HEK293 (cell line): ENCODE measurements at regions not wholly inside any gene's neighbourhood (a gene's known extent, or its start where the extent isn't known, plus 50 kb on each side); places are given as distances from the start of the nearest gene placed in this dataset.
"Not testable (repeated sequence)": the region's sequence is repeated elsewhere in the genome, so short reads cannot be mapped to it uniquely, and the experiment has no call there.

Source experiments
- CTCF ChIA-PET: fragments of 350-600 bp; formaldehyde crosslinking; extraction: SDS; loops from one replicate; lab custom pipeline; 2021; ENCODE audit warnings: antibody characterized with exemption; lab: Yijun Ruan, JAX
- POLR2A ChIA-PET: fragments of 300-600 bp; formaldehyde crosslinking; extraction: SDS; loops from one replicate; lab custom pipeline; 2020; ENCODE audit warnings: antibody characterized with exemption, inconsistent platforms; lab: Yijun Ruan, JAX
- H3K27ac ChIP-seq: fragments of 200-500 bp; sonication (Bioruptor generic); 2 replicates; pipeline ENCODE4 v1.5.1; 2014; ENCODE audit warnings: low read depth, low read length, control low read depth, inconsistent platforms; ENCODE audit errors: extremely low read depth
- H3K36me3 ChIP-seq, 2 experiments: fragments of 200-500 bp in 1 of 2; sonication (Bioruptor generic) in 1 of 2; 1 replicate in 1 of 2; 2 replicates in 1 of 2; pipeline ENCODE4 v1.5.1; 2014 to 2017; ENCODE audit warnings: inconsistent platforms in 2 of 2, low read length in 2 of 2; ENCODE audit not compliant: control insufficient read depth in 2 of 2, insufficient read depth in 1 of 2
- H3K4me1 ChIP-seq: fragments of 200-500 bp; sonication (Bioruptor generic); 2 replicates; pipeline ENCODE4 v1.5.1; 2014; ENCODE audit warnings: mild to moderate bottlenecking, low read length, inconsistent platforms; ENCODE audit not compliant: control insufficient read depth, insufficient read depth
- H3K4me3 ChIP-seq: 2 replicates; pipeline ENCODE4 v1.5.1; 2011; ENCODE audit warnings: low read depth, mild to moderate bottlenecking, control low read depth, low read length, moderate library complexity
- H3K9me3 ChIP-seq: fragments of 200-500 bp; sonication (Bioruptor generic); 2 replicates; pipeline ENCODE4 v1.5.1; 2014; ENCODE audit warnings: low read depth, low read length, inconsistent platforms; ENCODE audit not compliant: control insufficient read depth, insufficient read depth
- GFI1B ChIP-seq: fragments of 450-650 bp; formaldehyde crosslinking; IDR thresholded peaks from 2 replicates; pipeline ENCODE4 v1.5.1; 2016; ENCODE audit warnings: missing biosample characterization, missing genetic modification characterization
- GLI4 ChIP-seq: fragments of 450-650 bp; formaldehyde crosslinking; IDR thresholded peaks from 2 replicates; pipeline ENCODE4 v1.5.1; 2016; ENCODE audit warnings: missing biosample characterization, missing genetic modification characterization
- ZBTB21 ChIP-seq: fragments of 450-650 bp; formaldehyde crosslinking; IDR thresholded peaks from 2 replicates; pipeline ENCODE4 v1.5.1; 2017; ENCODE audit warnings: missing biosample characterization, missing genetic modification characterization
- ZBTB48 ChIP-seq: fragments of 450-650 bp; formaldehyde crosslinking; IDR thresholded peaks from 2 replicates; pipeline ENCODE4 v1.5.1; 2016; ENCODE audit warnings: missing biosample characterization, missing genetic modification characterization
- ZFP3 ChIP-seq: fragments of 450-650 bp; formaldehyde crosslinking; IDR thresholded peaks from 2 replicates; pipeline ENCODE4 v1.5.1; 2016; ENCODE audit warnings: low read depth, missing biosample characterization, missing genetic modification characterization
- ZNF146 ChIP-seq: fragments of 450-650 bp; formaldehyde crosslinking; IDR thresholded peaks from 2 replicates; pipeline ENCODE4 v1.5.1; 2016; ENCODE audit warnings: missing biosample characterization, missing genetic modification characterization
- ZNF157 ChIP-seq: fragments of 450-650 bp; formaldehyde crosslinking; IDR thresholded peaks from 2 replicates; pipeline ENCODE4 v1.5.1; 2016; ENCODE audit warnings: missing biosample characterization, missing genetic modification characterization
- ZNF19 ChIP-seq: fragments of 450-650 bp; formaldehyde crosslinking; IDR thresholded peaks from 2 replicates; pipeline ENCODE4; 2016; ENCODE audit warnings: missing biosample characterization, missing genetic modification characterization, low read depth
- ZNF221 ChIP-seq: fragments of 450-650 bp; formaldehyde crosslinking; IDR thresholded peaks from 2 replicates; pipeline ENCODE4 v1.5.1; 2017; ENCODE audit warnings: missing biosample characterization, missing genetic modification characterization, borderline replicate concordance
- ZNF23 ChIP-seq: fragments of 450-650 bp; formaldehyde crosslinking; IDR thresholded peaks from 2 replicates; pipeline ENCODE4 v1.5.1; 2016; ENCODE audit warnings: missing biosample characterization, missing genetic modification characterization, borderline replicate concordance
- ZNF248 ChIP-seq: fragments of 450-650 bp; formaldehyde crosslinking; IDR thresholded peaks from 2 replicates; pipeline ENCODE4 v1.5.1; 2017; ENCODE audit warnings: missing biosample characterization, missing genetic modification characterization
- ZNF426 ChIP-seq: fragments of 450-650 bp; formaldehyde crosslinking; IDR thresholded peaks from 2 replicates; pipeline ENCODE4 v1.5.1; 2017; ENCODE audit warnings: missing biosample characterization, missing genetic modification characterization, mild to moderate bottlenecking, inconsistent platforms, moderate library complexity
- ZNF501 ChIP-seq: fragments of 450-650 bp; formaldehyde crosslinking; IDR thresholded peaks from 2 replicates; pipeline ENCODE4 v1.5.1; 2016; ENCODE audit warnings: missing biosample characterization, missing genetic modification characterization
- ZNF510 ChIP-seq: fragments of 450-650 bp; formaldehyde crosslinking; IDR thresholded peaks from 2 replicates; pipeline ENCODE4 v1.5.1; 2018; ENCODE audit warnings: mild to moderate bottlenecking, missing genetic modification characterization, missing biosample characterization; ENCODE audit not compliant: insufficient replicate concordance
- ZNF645 ChIP-seq: fragments of 450-650 bp; formaldehyde crosslinking; IDR thresholded peaks from 2 replicates; pipeline ENCODE4; 2016; ENCODE audit warnings: missing biosample characterization, missing genetic modification characterization
- ZNF707 ChIP-seq: fragments of 450-650 bp; formaldehyde crosslinking; IDR thresholded peaks from 2 replicates; pipeline ENCODE4 v1.5.1; 2016; ENCODE audit warnings: missing biosample characterization, missing genetic modification characterization
- ZNF747 ChIP-seq: fragments of 450-650 bp; formaldehyde crosslinking; IDR thresholded peaks from 2 replicates; pipeline ENCODE4 v1.5.1; 2016; ENCODE audit warnings: missing biosample characterization, missing genetic modification characterization
- ZNF76 ChIP-seq: fragments of 450-650 bp; formaldehyde crosslinking; IDR thresholded peaks from 2 replicates; pipeline ENCODE4; 2016; ENCODE audit warnings: low read depth, missing biosample characterization, missing genetic modification characterization, borderline replicate concordance
- ZNF768 ChIP-seq: fragments of 450-650 bp; formaldehyde crosslinking; IDR thresholded peaks from 2 replicates; pipeline ENCODE4 v1.5.1; 2018; ENCODE audit warnings: missing biosample characterization, mild to moderate bottlenecking, missing genetic modification characterization
- ZNF843 ChIP-seq: fragments of 450-650 bp; formaldehyde crosslinking; IDR thresholded peaks from 2 replicates; pipeline ENCODE4 v1.5.1; 2016; ENCODE audit warnings: missing biosample characterization, missing genetic modification characterization
- TF ChIP-seq, protein P1 (sequence below): fragments of 450-650 bp; formaldehyde crosslinking; IDR thresholded peaks from 2 replicates; pipeline ENCODE4 v1.5.1; 2016; ENCODE audit warnings: missing biosample characterization, missing genetic modification characterization

- Histone ChIP-seq H3K4me3 (no peak overlapping the region), H3K36me3 (no peaks in the 10 kb centered on the region), H3K4me1 (no peaks in the 10 kb centered on the region), H3K9me3 (no peaks in the 10 kb centered on the region), H3K27ac (no peak overlapping the region)
- ChIA-PET POLR2A (no interaction called here), CTCF (no interaction called here)
- TF ChIP-seq GFI1B (tag by site-specific recombination) = no peak
- TF ChIP-seq ZNF23 (tag by site-specific recombination) = no peak
- TF ChIP-seq, protein P1, sequence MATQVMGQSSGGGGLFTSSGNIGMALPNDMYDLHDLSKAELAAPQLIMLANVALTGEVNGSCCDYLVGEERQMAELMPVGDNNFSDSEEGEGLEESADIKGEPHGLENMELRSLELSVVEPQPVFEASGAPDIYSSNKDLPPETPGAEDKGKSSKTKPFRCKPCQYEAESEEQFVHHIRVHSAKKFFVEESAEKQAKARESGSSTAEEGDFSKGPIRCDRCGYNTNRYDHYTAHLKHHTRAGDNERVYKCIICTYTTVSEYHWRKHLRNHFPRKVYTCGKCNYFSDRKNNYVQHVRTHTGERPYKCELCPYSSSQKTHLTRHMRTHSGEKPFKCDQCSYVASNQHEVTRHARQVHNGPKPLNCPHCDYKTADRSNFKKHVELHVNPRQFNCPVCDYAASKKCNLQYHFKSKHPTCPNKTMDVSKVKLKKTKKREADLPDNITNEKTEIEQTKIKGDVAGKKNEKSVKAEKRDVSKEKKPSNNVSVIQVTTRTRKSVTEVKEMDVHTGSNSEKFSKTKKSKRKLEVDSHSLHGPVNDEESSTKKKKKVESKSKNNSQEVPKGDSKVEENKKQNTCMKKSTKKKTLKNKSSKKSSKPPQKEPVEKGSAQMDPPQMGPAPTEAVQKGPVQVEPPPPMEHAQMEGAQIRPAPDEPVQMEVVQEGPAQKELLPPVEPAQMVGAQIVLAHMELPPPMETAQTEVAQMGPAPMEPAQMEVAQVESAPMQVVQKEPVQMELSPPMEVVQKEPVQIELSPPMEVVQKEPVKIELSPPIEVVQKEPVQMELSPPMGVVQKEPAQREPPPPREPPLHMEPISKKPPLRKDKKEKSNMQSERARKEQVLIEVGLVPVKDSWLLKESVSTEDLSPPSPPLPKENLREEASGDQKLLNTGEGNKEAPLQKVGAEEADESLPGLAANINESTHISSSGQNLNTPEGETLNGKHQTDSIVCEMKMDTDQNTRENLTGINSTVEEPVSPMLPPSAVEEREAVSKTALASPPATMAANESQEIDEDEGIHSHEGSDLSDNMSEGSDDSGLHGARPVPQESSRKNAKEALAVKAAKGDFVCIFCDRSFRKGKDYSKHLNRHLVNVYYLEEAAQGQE (tag by site-specific recombination) = no peak
- no peak for TF ChIP-seq ZNF707 (tag by site-specific recombination)
- no peak for TF ChIP-seq ZNF510 (tag by site-specific recombination)
- TF ChIP-seq ZBTB48 (tag by site-specific recombination) = no peak
- TF ChIP-seq ZNF501 = no peak
- no peak for TF ChIP-seq ZNF645 (tag by site-specific recombination)
- TF ChIP-seq ZNF221 = no peak
- TF ChIP-seq ZNF768 (tag by site-specific recombination) = no peak
- no peak for TF ChIP-seq ZNF426 (tag by site-specific recombination)
- no peak for TF ChIP-seq GLI4 (tag by site-specific recombination)
- TF ChIP-seq ZNF747 (tag by site-specific recombination) = no peak
- no peak for TF ChIP-seq ZNF248 (tag by site-specific recombination)
- TF ChIP-seq ZFP3 (tag by site-specific recombination) = no peak
- no peak for TF ChIP-seq ZNF76 (tag by site-specific recombination)
- no peak for TF ChIP-seq ZBTB21 (tag by site-specific recombination)
- TF ChIP-seq ZNF843 (tag by site-specific recombination) = no peak
- no peak for TF ChIP-seq ZNF157 (tag by site-specific recombination)
- TF ChIP-seq ZNF19 (tag by site-specific recombination) = no peak
These were observed 114.6 kb upstream of the IVNS1ABP start for GRCh38 chr1:185431612-185432011.

DNA sequence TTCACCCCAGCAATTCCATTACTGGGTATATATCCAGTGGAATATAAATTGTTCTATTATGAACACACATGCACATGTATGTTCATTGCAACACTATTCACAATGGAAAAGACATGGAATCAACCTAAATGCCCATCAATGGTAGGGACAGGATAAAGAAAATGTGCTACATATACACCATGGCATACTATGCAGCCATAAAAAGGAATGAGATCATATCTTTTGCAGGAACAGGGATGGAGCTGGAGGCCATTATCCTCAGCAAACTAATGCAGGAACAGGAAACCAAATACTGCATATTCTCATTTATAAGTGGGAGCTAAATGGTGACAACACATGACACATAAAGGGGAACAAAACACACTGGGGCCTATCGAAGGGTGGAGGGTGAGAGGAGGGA lies 112.6 kb upstream of the IVNS1ABP start:
- H3K4me1 ChIP-seq, H3K4me3 ChIP-seq, POLR2A ChIA-PET, H3K9me3 ChIP-seq, H3K36me3 ChIP-seq, CTCF ChIA-PET, H3K27ac ChIP-seq: not testable (repeated sequence)
- TF ChIP-seq ZNF146 = peak; percentile 59; the same call in 1 of the 2 replicates
